Vagina (tissue), 2 donors: ENCODE measurements at regions not wholly inside any gene's neighbourhood (a gene's known extent, or its start where the extent isn't known, plus 50 kb on each side); places are given as distances from the start of the nearest gene placed in this dataset.
"Not testable (repeated sequence)": the region's sequence is repeated elsewhere in the genome, so short reads cannot be mapped to it uniquely, and the experiment has no call there.

Experiments
- DNase-seq, 2 donors: peaks; one replicate each; pipeline ENCODE4 v3.0.0-alpha.2; 2017; ENCODE audit errors: extremely low spot score in 2 of 2
- H3K27ac ChIP-seq: fragments of 200-600 bp; sonication (generic); one replicate; pipeline ENCODE4 v1.5.1; 2019
- H3K27me3 ChIP-seq: fragments of 200-600 bp; sonication (generic); one replicate; pipeline ENCODE4 v1.5.1; 2019
- H3K36me3 ChIP-seq, 2 donors: fragments of 200-600 bp; sonication (generic); one replicate each; pipeline ENCODE4 v1.5.1; 2017 to 2019
- H3K4me1 ChIP-seq: fragments of 200-600 bp; sonication (generic); one replicate; pipeline ENCODE4 v1.5.1; 2019
- H3K4me3 ChIP-seq, 2 donors: fragments of 200-600 bp; sonication (generic); 1 replicate in 1 of 2; 2 replicates in 1 of 2; pipeline ENCODE4 v1.5.1; 2016 to 2019
- H3K9me3 ChIP-seq: fragments of 200-600 bp; sonication (generic); one replicate; pipeline ENCODE4 v1.5.1; 2019
- CTCF ChIP-seq, 3 experiments: fragments of 450-650 bp in 2 of 3; fragments of 200-600 bp in 1 of 3; sonication (generic) in 1 of 3; IDR thresholded peaks; one replicate each; pipeline ENCODE4 v1.5.1; 2017 to 2019; ENCODE audit warnings: antibody characterized with exemption in 3 of 3, mild to moderate bottlenecking in 2 of 3, moderate library complexity in 2 of 3
- POLR2A ChIP-seq, 2 donors: fragments of 450-650 bp; IDR thresholded peaks; one replicate each; pipeline ENCODE4 v1.6.1; 2017; ENCODE audit warnings: antibody characterized with exemption in 2 of 2, mild to moderate bottlenecking in 2 of 2, moderate library complexity in 2 of 2
- POLR2AphosphoS5 ChIP-seq, 2 donors: sonication (generic); formaldehyde crosslinking; IDR thresholded peaks; one replicate each; pipeline ENCODE4 v1.9.0; 2017; ENCODE audit warnings: antibody characterized with exemption in 2 of 2, mild to moderate bottlenecking in 2 of 2, low read depth in 1 of 2; ENCODE audit not compliant: insufficient read depth in 1 of 2
- intact Hi-C: fragments of 100-400 bp; cut with DNase I; formaldehyde crosslinking; loops from one replicate; pipeline ENCODE4 v1.15.1; 2023

DNA sequence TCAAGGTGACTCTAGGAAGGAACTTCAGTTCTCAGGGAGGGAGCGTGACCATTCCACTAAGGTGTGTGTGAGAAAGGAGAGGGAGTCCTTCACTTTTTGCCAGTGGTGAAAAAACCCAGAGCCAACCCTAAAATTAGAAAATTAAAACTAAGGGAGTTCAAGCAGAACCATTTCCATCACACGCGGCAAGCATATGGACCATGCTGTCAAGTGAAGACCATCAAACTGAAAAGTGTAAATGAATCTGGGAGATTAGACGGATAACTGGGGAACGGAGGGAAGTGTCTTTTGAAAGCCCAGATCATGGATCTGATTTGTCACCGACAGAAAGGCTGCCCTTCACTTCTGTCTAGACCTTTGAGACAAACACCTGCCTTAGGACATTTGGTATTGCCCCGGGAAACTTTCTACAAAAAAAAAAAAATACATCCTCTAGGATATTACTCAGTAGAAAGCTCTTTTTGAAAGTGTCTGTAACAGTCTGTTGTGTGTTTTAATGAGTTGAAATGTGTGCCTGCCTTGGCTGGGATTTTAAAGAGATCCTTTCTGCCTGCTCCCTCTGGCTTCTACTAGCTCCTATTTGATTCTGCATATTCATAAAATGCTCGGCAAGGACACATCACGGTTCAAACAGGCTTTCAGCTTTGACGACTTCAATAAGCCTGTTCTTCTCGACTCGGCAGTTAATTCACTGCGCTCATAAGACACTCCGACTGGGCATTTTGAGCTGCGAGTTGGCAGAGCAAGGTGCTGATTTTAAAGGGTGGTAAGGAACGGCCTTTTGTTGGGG, 81.4 kb upstream of the ERCC4 start:
- Histone ChIP-seq H3K36me3 (no peaks in the 10 kb centered on the region), H3K27ac (no peak overlapping the region), H3K9me3 (no peaks in the 10 kb centered on the region), H3K27me3 (no peaks in the 10 kb centered on the region), H3K4me3 (no peak overlapping the region), H3K4me1 (no peaks in the 10 kb centered on the region)
- intact Hi-C loops = no loop called here
- TF ChIP-seq POLR2AphosphoS5 (IDR thresholded peaks at IDR 0.05; ENCODE audit: insufficient read depth in 1 of 2, low read depth in 1 of 2) = no peak
- no peak for DNase-seq

- intact Hi-C loops = no loop called here
- TF ChIP-seq CTCF (IDR thresholded peaks at IDR 0.05) (no peak), POLR2AphosphoS5 (IDR thresholded peaks at IDR 0.05; ENCODE audit: insufficient read depth in 1 of 2, low read depth in 1 of 2) (no peak)
- Histone ChIP-seq H3K36me3 (no peaks in the 10 kb centered on the region), H3K9me3 (no peaks in the 10 kb centered on the region), H3K27me3 (no peaks in the 10 kb centered on the region), H3K4me1 (no peaks in the 10 kb centered on the region), H3K27ac (no peak overlapping the region), H3K4me3 (no peak overlapping the region)
- no peak for DNase-seq
Observed at GRCh38 chr16:13839577-13839976, 80.4 kb upstream of the ERCC4 start.

- TF ChIP-seq POLR2A (IDR thresholded peaks at IDR 0.05) (no peak), POLR2AphosphoS5 (IDR thresholded peaks at IDR 0.05; ENCODE audit: insufficient read depth in 1 of 2, low read depth in 1 of 2) (no peak), CTCF (IDR thresholded peaks at IDR 0.05) (no peak)
- Histone ChIP-seq H3K9me3 (no peaks in the 10 kb centered on the region), H3K4me3 (no peak overlapping the region), H3K27ac (no peak overlapping the region), H3K4me1 (no peaks in the 10 kb centered on the region), H3K36me3 (no peaks in the 10 kb centered on the region), H3K27me3 (no peaks in the 10 kb centered on the region)
- no peak for DNase-seq
- intact Hi-C loops = no loop called here
Observed at GRCh38 chr16:13845232-13845631, 74.7 kb upstream of the ERCC4 start.

GRCh38 chr16:13848795-13849194, 71.2 kb upstream of the ERCC4 start:
- Histone ChIP-seq H3K4me3 (no peak overlapping the region), H3K27ac (no peak overlapping the region), H3K9me3 (no peaks in the 10 kb centered on the region), H3K27me3 (no peaks in the 10 kb centered on the region), H3K4me1 (no peaks in the 10 kb centered on the region), H3K36me3 (no peaks in the 10 kb centered on the region)
- no peak for DNase-seq
- TF ChIP-seq CTCF (IDR thresholded peaks at IDR 0.05) = no peak
- TF ChIP-seq POLR2A (IDR thresholded peaks at IDR 0.05) = no peak
- TF ChIP-seq POLR2AphosphoS5 (IDR thresholded peaks at IDR 0.05; ENCODE audit: insufficient read depth in 1 of 2, low read depth in 1 of 2) = no peak
- intact Hi-C loops = no loop called here

DNA sequence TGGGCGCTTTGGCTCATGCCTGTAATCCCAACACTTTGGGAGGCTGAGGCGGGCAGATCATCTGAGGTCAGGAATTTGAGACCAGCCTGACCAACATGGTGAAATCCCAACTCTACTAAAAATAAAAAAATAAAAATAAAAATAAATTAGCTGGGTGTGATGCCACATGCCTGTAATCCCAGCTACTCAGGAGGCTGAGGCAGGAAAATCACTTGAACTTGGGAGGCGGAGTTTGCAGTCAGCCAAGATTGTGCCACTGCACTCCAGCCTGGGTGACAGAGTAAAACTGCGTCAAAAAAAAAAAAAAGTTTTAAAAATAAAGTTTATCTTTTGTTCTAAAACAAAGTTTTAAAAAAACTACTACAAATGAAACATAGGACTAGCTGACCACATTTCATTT, 69.8 kb upstream of the ERCC4 start:
- intact Hi-C loops = not testable (repeated sequence)

DNA sequence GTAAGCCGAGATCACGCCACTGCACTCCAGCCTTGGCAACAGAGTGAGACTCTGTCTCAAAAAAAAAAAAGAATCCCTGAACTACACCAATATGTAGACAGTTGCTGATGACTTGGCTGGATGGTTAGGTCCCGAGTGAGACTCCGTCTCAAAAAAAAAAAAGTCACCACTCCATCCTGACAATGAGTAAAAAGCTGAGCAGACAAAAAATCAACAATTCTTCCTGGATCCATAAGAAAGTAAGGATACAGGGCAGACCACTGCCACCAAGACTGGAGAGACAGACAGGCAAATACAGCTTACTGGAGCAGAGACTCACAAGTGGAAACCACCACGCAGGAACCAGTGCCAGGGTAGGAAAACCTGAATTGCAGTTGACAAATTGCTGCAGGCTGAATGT, 67.1 kb upstream of the ERCC4 start:
- Histone ChIP-seq H3K4me1 (no peaks in the 10 kb centered on the region), H3K4me3 (no peak overlapping the region), H3K27me3 (no peaks in the 10 kb centered on the region), H3K36me3 (no peaks in the 10 kb centered on the region), H3K27ac (no peak overlapping the region), H3K9me3 (no peaks in the 10 kb centered on the region)
- TF ChIP-seq CTCF (IDR thresholded peaks at IDR 0.05) = no peak
- TF ChIP-seq POLR2AphosphoS5 (IDR thresholded peaks at IDR 0.05; ENCODE audit: insufficient read depth in 1 of 2, low read depth in 1 of 2) = no peak
- TF ChIP-seq POLR2A (IDR thresholded peaks at IDR 0.05) = no peak
- DNase-seq = no peak
- intact Hi-C loops = no loop called here

More for the DNA sequence above, 69.8 kb upstream of the ERCC4 start:
- H3K36me3 ChIP-seq, DNase-seq, H3K4me1 ChIP-seq, H3K9me3 ChIP-seq, H3K27me3 ChIP-seq, H3K4me3 ChIP-seq, H3K27ac ChIP-seq: not testable (repeated sequence)
